DOHH2 (cell line): ENCODE measurements at regions not wholly inside any gene's neighbourhood (a gene's known extent, or its start where the extent isn't known, plus 50 kb on each side); places are given as distances from the start of the nearest gene placed in this dataset.

Source experiments
- H3F3A ChIP-seq: fragments of 200-600 bp; sonication (generic), shearing (Covaris generic); 2 replicates; pipeline ENCODE4 v1.6.0; 2016; ENCODE audit warnings: antibody characterized with exemption, mild to moderate bottlenecking; ENCODE audit not compliant: control insufficient read depth, insufficient read depth
- H3K27ac ChIP-seq: fragments of 200-600 bp; sonication (generic); 2 replicates; pipeline ENCODE4 v1.5.1; 2014; ENCODE audit warnings: low read depth, mild to moderate bottlenecking, low read length, moderate library complexity
- H3K27me3 ChIP-seq: fragments of 200-600 bp; sonication (generic); 2 replicates; pipeline ENCODE4 v1.6.1; 2014; ENCODE audit warnings: mild to moderate bottlenecking, low read length, mixed read lengths; ENCODE audit not compliant: control insufficient read depth
- H3K36me3 ChIP-seq: fragments of 200-600 bp; sonication (generic); 2 replicates; pipeline ENCODE4 v1.6.1; 2014; ENCODE audit warnings: mild to moderate bottlenecking, low read length, moderate library complexity, mixed read lengths; ENCODE audit not compliant: control insufficient read depth
- H3K4me1 ChIP-seq: fragments of 200-600 bp; sonication (generic); 2 replicates; pipeline ENCODE4 v1.6.1; 2014; ENCODE audit warnings: mild to moderate bottlenecking, low read length, mixed read lengths; ENCODE audit not compliant: control insufficient read depth
- H3K4me2 ChIP-seq: fragments of 200-600 bp; sonication (generic); 2 replicates; pipeline ENCODE4 v1.6.0; 2014; ENCODE audit warnings: mild to moderate bottlenecking, low read length, moderate library complexity
- H3K4me3 ChIP-seq: fragments of 200-600 bp; sonication (generic); 2 replicates; pipeline ENCODE4 v1.5.1; 2014; ENCODE audit warnings: mild to moderate bottlenecking, low read length, mixed read lengths
- H3K79me2 ChIP-seq: fragments of 200-600 bp; sonication (generic); 2 replicates; pipeline ENCODE4 v1.6.1; 2014; ENCODE audit warnings: mild to moderate bottlenecking, low read length, mixed read lengths; ENCODE audit not compliant: control insufficient read depth
- H3K9me2 ChIP-seq: fragments of 200-600 bp; sonication (generic); replicated peaks from 2 replicates; pipeline ENCODE4 v1.6.1; 2014; ENCODE audit warnings: mild to moderate bottlenecking, low read length, mixed read lengths; ENCODE audit not compliant: control insufficient read depth
- H3K9me3 ChIP-seq: fragments of 200-600 bp; sonication (generic); 2 replicates; pipeline ENCODE4 v1.6.1; 2014; ENCODE audit warnings: antibody characterized with exemption, low read length, mixed read lengths; ENCODE audit not compliant: control insufficient read depth, insufficient read depth
- H4K20me1 ChIP-seq: fragments of 200-600 bp; sonication (generic); 2 replicates; pipeline ENCODE4 v1.6.0; 2014; ENCODE audit warnings: low read depth, mild to moderate bottlenecking, antibody characterized with exemption, low read length, moderate library complexity; ENCODE audit not compliant: control insufficient read depth, insufficient read depth
- EZH2phosphoT487 ChIP-seq: fragments of 200-600 bp; sonication (generic); IDR thresholded peaks from 2 replicates; pipeline ENCODE4 v1.6.1; 2017; ENCODE audit warnings: borderline replicate concordance, mild to moderate bottlenecking, antibody characterized with exemption, low read length, moderate library complexity, mixed read lengths
- TF ChIP-seq, protein P1 (sequence below): fragments of 200-600 bp; sonication (generic); IDR thresholded peaks from one replicate; pipeline ENCODE4 v1.5.1; 2014; ENCODE audit warnings: antibody characterized with exemption, mild to moderate bottlenecking, low read depth, low read length; ENCODE audit not compliant: poor library complexity, severe bottlenecking

DNA sequence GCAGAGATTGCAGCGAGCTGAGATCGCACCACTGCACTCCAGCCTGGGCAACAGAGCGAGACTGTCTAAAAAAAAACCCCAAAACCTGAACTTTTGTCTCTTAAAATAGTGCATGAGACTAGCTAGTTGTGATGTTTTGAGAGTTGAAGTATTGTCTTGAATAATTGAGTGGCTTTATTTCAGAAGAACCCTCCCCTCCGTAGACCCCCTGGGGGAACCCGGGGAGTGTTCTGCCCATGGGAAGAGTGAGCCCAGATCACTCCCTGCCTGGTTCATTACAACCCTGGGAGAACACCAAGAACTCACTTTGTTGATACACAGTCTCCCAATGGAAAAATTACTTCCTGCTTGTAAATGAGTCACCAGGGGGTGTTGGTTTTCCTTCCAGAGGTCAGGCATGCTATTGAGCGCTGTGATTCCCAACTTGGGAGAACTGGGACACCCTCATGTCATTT, 65.3 kb upstream of the SHISA3 start:
- Histone ChIP-seq H3K4me2 (no peak overlapping the region), H3K9me2 (no peaks in the 10 kb centered on the region), H3K36me3 (no peaks in the 10 kb centered on the region), H3K9me3 (no peaks in the 10 kb centered on the region), H3K79me2 (no peaks in the 10 kb centered on the region), H3K27ac (no peak overlapping the region), H3K4me1 (peaks cover 3% of the 10 kb centered on the region; the same call in 1 of the 2 replicates), H3F3A (no peaks in the 10 kb centered on the region), H3K4me3 (no peak overlapping the region), H3K27me3 (peaks cover 9% of the 10 kb centered on the region; the same call in 1 of the 2 replicates), H4K20me1 (no peaks in the 10 kb centered on the region)
- TF ChIP-seq, protein P1, sequence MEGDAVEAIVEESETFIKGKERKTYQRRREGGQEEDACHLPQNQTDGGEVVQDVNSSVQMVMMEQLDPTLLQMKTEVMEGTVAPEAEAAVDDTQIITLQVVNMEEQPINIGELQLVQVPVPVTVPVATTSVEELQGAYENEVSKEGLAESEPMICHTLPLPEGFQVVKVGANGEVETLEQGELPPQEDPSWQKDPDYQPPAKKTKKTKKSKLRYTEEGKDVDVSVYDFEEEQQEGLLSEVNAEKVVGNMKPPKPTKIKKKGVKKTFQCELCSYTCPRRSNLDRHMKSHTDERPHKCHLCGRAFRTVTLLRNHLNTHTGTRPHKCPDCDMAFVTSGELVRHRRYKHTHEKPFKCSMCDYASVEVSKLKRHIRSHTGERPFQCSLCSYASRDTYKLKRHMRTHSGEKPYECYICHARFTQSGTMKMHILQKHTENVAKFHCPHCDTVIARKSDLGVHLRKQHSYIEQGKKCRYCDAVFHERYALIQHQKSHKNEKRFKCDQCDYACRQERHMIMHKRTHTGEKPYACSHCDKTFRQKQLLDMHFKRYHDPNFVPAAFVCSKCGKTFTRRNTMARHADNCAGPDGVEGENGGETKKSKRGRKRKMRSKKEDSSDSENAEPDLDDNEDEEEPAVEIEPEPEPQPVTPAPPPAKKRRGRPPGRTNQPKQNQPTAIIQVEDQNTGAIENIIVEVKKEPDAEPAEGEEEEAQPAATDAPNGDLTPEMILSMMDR = no peak
- TF ChIP-seq EZH2phosphoT487 = no peak

DNA sequence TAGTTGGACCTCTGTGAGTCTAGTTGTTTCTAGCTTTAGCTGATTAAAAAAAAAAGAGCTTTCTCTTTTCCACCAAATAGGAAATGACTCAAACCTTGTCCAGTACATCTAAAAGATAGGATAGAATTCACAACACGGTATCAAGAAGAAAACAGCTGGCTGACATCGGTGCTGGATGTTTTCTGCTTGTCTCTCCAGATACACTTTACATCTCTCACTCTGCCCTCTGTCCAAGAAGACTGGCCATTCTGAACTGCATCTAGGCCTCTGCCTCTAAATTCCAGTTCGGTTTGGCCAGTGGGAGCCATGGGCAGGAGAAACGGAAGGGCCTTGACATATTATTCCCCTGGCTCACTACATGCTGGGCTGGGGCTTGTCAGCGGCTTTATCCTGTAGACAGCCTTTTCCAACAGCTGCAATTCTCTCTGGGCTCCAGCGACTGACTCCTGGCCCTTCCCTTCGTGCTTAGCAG, 57.3 kb upstream of the SHISA3 start:
- H3K27me3 ChIP-seq = peaks cover 28% of the 10 kb centered on the region
- no peaks in the 10 kb centered on the region for H3K79me2 ChIP-seq
- H4K20me1 ChIP-seq = no peaks in the 10 kb centered on the region
- no peak overlapping the region for H3K4me2 ChIP-seq
- H3K4me3 ChIP-seq = no peak overlapping the region
- no peaks in the 10 kb centered on the region for H3K36me3 ChIP-seq
- H3K27ac ChIP-seq = no peak overlapping the region
- H3K9me3 ChIP-seq = no peaks in the 10 kb centered on the region
- H3K9me2 ChIP-seq = no peaks in the 10 kb centered on the region
- H3K4me1 ChIP-seq = peaks cover 9% of the 10 kb centered on the region
- H3F3A ChIP-seq = no peaks in the 10 kb centered on the region
- TF ChIP-seq, protein P1 = no peak
- no peak for TF ChIP-seq EZH2phosphoT487

DNA sequence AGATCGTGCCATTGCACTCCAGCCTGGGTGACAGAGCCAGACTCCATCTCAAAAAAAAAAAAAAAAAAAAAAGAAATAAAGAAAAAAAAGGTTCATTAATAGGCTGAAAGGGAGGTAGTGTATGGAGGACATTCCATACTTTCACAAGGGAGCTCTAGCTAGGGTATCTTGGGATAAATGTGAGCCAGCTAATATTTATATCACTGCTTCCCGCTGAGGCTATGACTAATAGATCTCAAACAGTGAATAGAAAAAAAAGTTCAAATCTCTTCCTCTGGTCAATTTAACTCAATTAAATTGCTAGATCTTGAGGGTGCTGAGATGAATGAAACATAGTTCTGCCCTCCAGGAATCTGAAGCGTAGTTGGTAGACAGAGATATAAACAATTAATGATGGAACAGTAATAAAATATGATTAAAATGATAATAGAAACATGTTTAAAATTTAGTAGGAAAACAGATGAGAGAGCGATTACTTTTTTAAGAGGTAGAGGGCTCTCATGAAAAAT, 55.7 kb upstream of the SHISA3 start:
- no peaks in the 10 kb centered on the region for H3K9me2 ChIP-seq
- H3K27me3 ChIP-seq = peaks cover 29% of the 10 kb centered on the region
- peaks cover 11% of the 10 kb centered on the region for H3K4me1 ChIP-seq
- H4K20me1 ChIP-seq = no peaks in the 10 kb centered on the region
- no peak overlapping the region for H3K4me3 ChIP-seq
- no peaks in the 10 kb centered on the region for H3F3A ChIP-seq
- H3K4me2 ChIP-seq = no peak overlapping the region
- TF ChIP-seq, protein P1 = no peak
- TF ChIP-seq EZH2phosphoT487 = no peak
- no peaks in the 10 kb centered on the region for H3K36me3 ChIP-seq
- H3K27ac ChIP-seq = no peak overlapping the region
- H3K9me3 ChIP-seq = no peaks in the 10 kb centered on the region
- H3K79me2 ChIP-seq = no peaks in the 10 kb centered on the region
